GM12878 (cell line): ENCODE measurements at regions not wholly inside any gene's neighbourhood (a gene's known extent, or its start where the extent isn't known, plus 50 kb on each side); places are given as distances from the start of the nearest gene placed in this dataset.

ENCODE experiments used
- ATF3 ChIP-seq: IDR thresholded peaks from 2 replicates; pipeline ENCODE4 v1.6.1; 2011; ENCODE audit warnings: low read depth, mild to moderate bottlenecking, low read length, moderate library complexity, borderline replicate concordance; ENCODE audit errors: extremely low read depth
- BCLAF1 ChIP-seq: fragments of 450-650 bp; IDR thresholded peaks from 2 replicates; pipeline ENCODE4 v1.6.1; 2017; ENCODE audit warnings: antibody characterized with exemption, mild to moderate bottlenecking, moderate library complexity
- BHLHE40 ChIP-seq, 2 experiments: fragments of 450-650 bp in 1 of 2; IDR thresholded peaks; 2 replicates each; pipeline ENCODE4 v1.6.1; 2011 to 2017; ENCODE audit warnings: low read depth in 2 of 2, borderline replicate concordance in 1 of 2, improper control_type of control experiment in 1 of 2, low read length in 1 of 2, mild to moderate bottlenecking in 1 of 2
- CTCF ChIP-seq, 3 experiments: IDR thresholded peaks in 2 of 3; conservative IDR thresholded peaks in 1 of 3; 2 replicates each; pipeline ENCODE4 v1.5.1; 2011; ENCODE audit warnings: low read depth in 3 of 3, low read length in 3 of 3, mild to moderate bottlenecking in 3 of 3, control low read depth in 2 of 3, moderate library complexity in 2 of 3, inconsistent platforms in 1 of 3, mixed read lengths in 1 of 3; ENCODE audit not compliant: control insufficient read depth in 2 of 3, insufficient read depth in 1 of 3; ENCODE audit errors: extremely low read depth in 1 of 3
- DPF2 ChIP-seq: fragments of 450-650 bp; IDR thresholded peaks from 2 replicates; pipeline ENCODE4 v1.6.1; 2017; ENCODE audit warnings: mild to moderate bottlenecking
- EZH2 ChIP-seq: IDR thresholded peaks from 2 replicates; pipeline ENCODE4 v1.6.1; 2012; ENCODE audit warnings: low read depth, mild to moderate bottlenecking, control low read depth, inconsistent platforms, low read length, borderline replicate concordance; ENCODE audit not compliant: control insufficient read depth
- HDAC6 ChIP-seq: fragments of 200-600 bp; sonication (generic); IDR thresholded peaks from one replicate; pipeline ENCODE4 v1.8.0; 2017; ENCODE audit warnings: antibody characterized with exemption; ENCODE audit not compliant: unreplicated experiment
- JUNB ChIP-seq: IDR thresholded peaks from 2 replicates; pipeline ENCODE4 v1.6.1; 2016; ENCODE audit warnings: antibody characterized with exemption, mild to moderate bottlenecking
- NFXL1 ChIP-seq: fragments of 450-650 bp; IDR thresholded peaks from 2 replicates; pipeline ENCODE4 v1.6.1; 2017; ENCODE audit warnings: antibody characterized with exemption, mild to moderate bottlenecking, borderline replicate concordance
- NFYB ChIP-seq: IDR thresholded peaks from 2 replicates; pipeline ENCODE4 v1.6.1; 2011; ENCODE audit warnings: low read depth, mild to moderate bottlenecking, low read length, improper control_type of control experiment, moderate library complexity; ENCODE audit not compliant: insufficient read depth
- STAT3 ChIP-seq: IDR thresholded peaks from 2 replicates; pipeline ENCODE4 v1.6.1; 2011; ENCODE audit warnings: low read depth, low read length, improper control_type of control experiment
- YY1 ChIP-seq: IDR thresholded peaks from 2 replicates; pipeline ENCODE4 v1.6.1; 2011; ENCODE audit warnings: low read depth, mild to moderate bottlenecking, low read length
- ZBTB40 ChIP-seq: fragments of 450-650 bp; IDR thresholded peaks from 2 replicates; pipeline ENCODE4 v1.6.1; 2016; ENCODE audit warnings: mild to moderate bottlenecking, moderate library complexity, borderline replicate concordance

- TF ChIP-seq CTCF (IDR thresholded peaks at IDR 0.05 in 2 of 3, conservative IDR thresholded peaks at IDR 0.05 in 1 of 3; ENCODE audit: control insufficient read depth in 2 of 3, extremely low read depth in 1 of 3, insufficient read depth in 1 of 3, low read depth in 3 of 3, low read length in 3 of 3), result no peak
- no peak for TF ChIP-seq ZBTB40
- TF ChIP-seq BCLAF1, result no peak
- no peak for TF ChIP-seq NFYB
- no peak for TF ChIP-seq ATF3
- no peak for TF ChIP-seq DPF2
- TF ChIP-seq JUNB, result no peak
- TF ChIP-seq HDAC6, result no peak
- no peak for TF ChIP-seq BHLHE40 (IDR thresholded peaks at IDR 0.05; ENCODE audit: borderline replicate concordance in 1 of 2, low read depth in 2 of 2, low read length in 1 of 2)
- TF ChIP-seq NFXL1, result no peak
- no peak for TF ChIP-seq YY1
- no peak for TF ChIP-seq EZH2
- no peak for TF ChIP-seq STAT3
Measured at GRCh38 chr5:54703565-54704255, 186.2 kb downstream of the SNX18 start.
